ENCODE measurements at regions not wholly inside any gene's neighbourhood (a gene's known extent, or its start where the extent isn't known, plus 50 kb on each side); places are given as distances from the start of the nearest gene placed in this dataset.

- Mint-ChIP-seq H3K4me3 (no peak overlapping the region), H3K36me3 (ENCODE audit: low read depth) (no peaks in the 10 kb centered on the region), H3K9me3 (peaks cover 3% of the 10 kb centered on the region), H3K27me3 (ENCODE audit: low read depth) (no peaks in the 10 kb centered on the region), H3K27ac (ENCODE audit: unreplicated experiment) (no peak overlapping the region), H3K4me1 (peaks cover 18% of the 10 kb centered on the region)
- no peak for DNase-seq (ENCODE audit: low read depth, low spot score)
- TF ChIP-seq CTCF (conservative IDR thresholded peaks at IDR 0.05), result no peak
Observed at GRCh38 chr2:166803373-166804000, 84.8 kb upstream of the XIRP2 start.

- Mint-ChIP-seq H3K27me3 (ENCODE audit: low read depth) (no peaks in the 10 kb centered on the region), H3K9me3 (peaks cover 1% of the 10 kb centered on the region), H3K4me3 (no peak overlapping the region), H3K27ac (ENCODE audit: unreplicated experiment) (no peak overlapping the region), H3K36me3 (ENCODE audit: low read depth) (no peaks in the 10 kb centered on the region), H3K4me1 (peaks cover 18% of the 10 kb centered on the region)
- no peak for TF ChIP-seq CTCF (conservative IDR thresholded peaks at IDR 0.05)
- DNase-seq (ENCODE audit: low read depth, low spot score), result no peak
Observed at GRCh38 chr2:166802475-166802874, 85.8 kb upstream of the XIRP2 start.

- TF ChIP-seq CTCF (conservative IDR thresholded peaks at IDR 0.05), result no peak
- H3K27ac Mint-ChIP-seq (ENCODE audit: unreplicated experiment), result no peak overlapping the region
- no peaks in the 10 kb centered on the region for H3K36me3 Mint-ChIP-seq (ENCODE audit: low read depth)
- H3K9me3 Mint-ChIP-seq, result peaks cover 21% of the 10 kb centered on the region
- peaks cover 4% of the 10 kb centered on the region for H3K27me3 Mint-ChIP-seq (ENCODE audit: low read depth)
- no peak for DNase-seq (ENCODE audit: low read depth, low spot score)
- no peak overlapping the region for H3K4me3 Mint-ChIP-seq
- no peaks in the 10 kb centered on the region for H3K4me1 Mint-ChIP-seq
Observed at GRCh38 chr2:166792808-166793207, 95.5 kb upstream of the XIRP2 start.

- Mint-ChIP-seq H3K4me3 (no peak overlapping the region), H3K4me1 (no peaks in the 10 kb centered on the region), H3K27ac (ENCODE audit: unreplicated experiment) (no peak overlapping the region), H3K27me3 (ENCODE audit: low read depth) (peaks cover 20% of the 10 kb centered on the region), H3K36me3 (ENCODE audit: low read depth) (no peaks in the 10 kb centered on the region), H3K9me3 (peaks cover 11% of the 10 kb centered on the region)
- DNase-seq (ENCODE audit: low read depth, low spot score), result no peak
- TF ChIP-seq CTCF (conservative IDR thresholded peaks at IDR 0.05), result no peak
Observed at GRCh38 chr2:166786707-166787106, 101.6 kb upstream of the XIRP2 start.

GRCh38 chr2:166784296-166784946 is 103.9 kb upstream of the XIRP2 start:
- Mint-ChIP-seq H3K27me3 (ENCODE audit: low read depth) (peaks cover 20% of the 10 kb centered on the region), H3K4me1 (peaks cover 2% of the 10 kb centered on the region), H3K9me3 (no peaks in the 10 kb centered on the region), H3K36me3 (ENCODE audit: low read depth) (no peaks in the 10 kb centered on the region), H3K27ac (ENCODE audit: unreplicated experiment) (no peak overlapping the region), H3K4me3 (no peak overlapping the region)
- DNase-seq (ENCODE audit: low read depth, low spot score), result no peak
- no peak for TF ChIP-seq CTCF (conservative IDR thresholded peaks at IDR 0.05)
